ENCODE measurements at regions not wholly inside any gene's neighbourhood (a gene's known extent, or its start where the extent isn't known, plus 50 kb on each side); places are given as distances from the start of the nearest gene placed in this dataset.

DNA sequence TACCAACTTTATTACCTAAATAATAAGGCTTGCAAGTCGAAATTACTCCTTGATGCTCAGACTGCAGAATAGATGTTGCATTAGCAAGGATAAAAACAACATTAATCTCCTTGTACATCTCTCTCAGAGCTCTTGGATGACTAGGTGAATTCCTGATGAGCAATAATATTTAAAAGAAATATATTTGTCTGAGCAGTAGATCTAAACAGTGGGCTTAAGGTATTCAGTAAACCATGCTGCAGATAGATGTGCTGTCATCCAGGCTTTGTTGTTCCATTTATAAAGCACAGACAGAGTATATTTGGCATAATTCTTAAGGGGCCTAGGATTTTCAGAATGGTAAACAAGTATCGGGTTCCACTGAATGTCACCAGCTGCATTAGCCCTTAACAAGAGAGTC lies 257.1 kb downstream of the TUSC7 start:
- Histone ChIP-seq H3K4me3 (ENCODE audit: low read depth in 2 of 2, low read length in 1 of 2) (no peak overlapping the region), H3K9ac (no peak overlapping the region), H3K4me2 (no peak overlapping the region), H3K27ac (ENCODE audit: low read depth in 2 of 2, low read length in 1 of 2) (no peak overlapping the region), H3K9me2 (no peaks in the 10 kb centered on the region), H3K36me3 (replicated peaks in 1 of 2; ENCODE audit: control insufficient read depth in 1 of 2, insufficient read depth in 2 of 2, low read length in 1 of 2) (no peaks in the 10 kb centered on the region), H3K4me1 (ENCODE audit: control insufficient read depth in 1 of 2, insufficient read depth in 2 of 2, low read depth in 1 of 2, low read length in 1 of 2) (peaks cover 0 to 3% of the 10 kb centered on the region in 2 experiments; a peak in 2 of 4 replicates), H3F3A (replicated peaks; ENCODE audit: insufficient read depth) (peaks cover 5% of the 10 kb centered on the region), H3K79me2 (ENCODE audit: insufficient read depth) (no peaks in the 10 kb centered on the region), H2AFZ (ENCODE audit: low read depth) (no peak overlapping the region), H4K20me1 (ENCODE audit: insufficient read depth) (no peaks in the 10 kb centered on the region), H3K9me3 (no peaks in the 10 kb centered on the region), H3K27me3 (ENCODE audit: insufficient read depth) (no peaks in the 10 kb centered on the region)
- POLR2A ChIA-PET: no interaction called here
- DNase-seq: no peak
- WGBS (ENCODE audit: low lambda C conversion rate): 72% methylated on average over 2 of the region's 2 CpGs
- no peak for TF ChIP-seq TAF1 (IDR thresholded peaks at IDR 0.05; ENCODE audit: borderline replicate concordance, low read depth, low read length)
- 0 out of 2 replicates have a peak, but pooled peaks have one; percentile 31 for TF ChIP-seq JUND (IDR thresholded peaks at IDR 0.05)
- TF ChIP-seq TCF12 (IDR thresholded peaks at IDR 0.05): no peak
- TF ChIP-seq POLR2AphosphoS5 (IDR thresholded peaks at IDR 0.05; ENCODE audit: low read depth, low read length): no peak
- TF ChIP-seq, protein P1, sequence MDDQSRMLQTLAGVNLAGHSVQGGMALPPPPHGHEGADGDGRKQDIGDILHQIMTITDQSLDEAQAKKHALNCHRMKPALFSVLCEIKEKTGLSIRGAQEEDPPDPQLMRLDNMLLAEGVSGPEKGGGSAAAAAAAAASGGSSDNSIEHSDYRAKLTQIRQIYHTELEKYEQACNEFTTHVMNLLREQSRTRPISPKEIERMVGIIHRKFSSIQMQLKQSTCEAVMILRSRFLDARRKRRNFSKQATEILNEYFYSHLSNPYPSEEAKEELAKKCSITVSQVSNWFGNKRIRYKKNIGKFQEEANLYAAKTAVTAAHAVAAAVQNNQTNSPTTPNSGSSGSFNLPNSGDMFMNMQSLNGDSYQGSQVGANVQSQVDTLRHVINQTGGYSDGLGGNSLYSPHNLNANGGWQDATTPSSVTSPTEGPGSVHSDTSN (IDR thresholded peaks at IDR 0.05): peak; percentile 61
- TF ChIP-seq CHD2 (IDR thresholded peaks at IDR 0.05; ENCODE audit: low read length, partially characterized antibody): no peak
- TF ChIP-seq TEAD4 (IDR thresholded peaks at IDR 0.05; ENCODE audit: borderline replicate concordance, insufficient read depth): no peak
- TF ChIP-seq MEF2A (IDR thresholded peaks at IDR 0.05; ENCODE audit: borderline replicate concordance, low read depth): no peak
- TF ChIP-seq, protein P2, sequence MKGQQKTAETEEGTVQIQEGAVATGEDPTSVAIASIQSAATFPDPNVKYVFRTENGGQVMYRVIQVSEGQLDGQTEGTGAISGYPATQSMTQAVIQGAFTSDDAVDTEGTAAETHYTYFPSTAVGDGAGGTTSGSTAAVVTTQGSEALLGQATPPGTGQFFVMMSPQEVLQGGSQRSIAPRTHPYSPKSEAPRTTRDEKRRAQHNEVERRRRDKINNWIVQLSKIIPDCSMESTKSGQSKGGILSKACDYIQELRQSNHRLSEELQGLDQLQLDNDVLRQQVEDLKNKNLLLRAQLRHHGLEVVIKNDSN (IDR thresholded peaks at IDR 0.05; ENCODE audit: borderline replicate concordance, low read depth): no peak
- no peak for TF ChIP-seq SIN3A (IDR thresholded peaks at IDR 0.05; ENCODE audit: borderline replicate concordance, low read depth, low read length)
- TF ChIP-seq SMC3 (IDR thresholded peaks at IDR 0.05; ENCODE audit: low read depth, low read length): no peak
- no peak for TF ChIP-seq EP300 (IDR thresholded peaks at IDR 0.05; ENCODE audit: borderline replicate concordance in 1 of 2, low read depth in 1 of 2, low read length in 1 of 2)
- no peak for TF ChIP-seq FOSL2 (IDR thresholded peaks at IDR 0.05; ENCODE audit: borderline replicate concordance, low read depth)
- TF ChIP-seq, protein P3, sequence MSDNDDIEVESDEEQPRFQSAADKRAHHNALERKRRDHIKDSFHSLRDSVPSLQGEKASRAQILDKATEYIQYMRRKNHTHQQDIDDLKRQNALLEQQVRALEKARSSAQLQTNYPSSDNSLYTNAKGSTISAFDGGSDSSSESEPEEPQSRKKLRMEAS (IDR thresholded peaks at IDR 0.05; ENCODE audit: low read depth): no peak
- CTCF ChIA-PET: interaction anchor here (0.9 to 1.0 kb wide), 2 partner anchors 10 to 196 kb away, joined by 3 read pairs; no protein-coding TSS in a partner anchor

DNA sequence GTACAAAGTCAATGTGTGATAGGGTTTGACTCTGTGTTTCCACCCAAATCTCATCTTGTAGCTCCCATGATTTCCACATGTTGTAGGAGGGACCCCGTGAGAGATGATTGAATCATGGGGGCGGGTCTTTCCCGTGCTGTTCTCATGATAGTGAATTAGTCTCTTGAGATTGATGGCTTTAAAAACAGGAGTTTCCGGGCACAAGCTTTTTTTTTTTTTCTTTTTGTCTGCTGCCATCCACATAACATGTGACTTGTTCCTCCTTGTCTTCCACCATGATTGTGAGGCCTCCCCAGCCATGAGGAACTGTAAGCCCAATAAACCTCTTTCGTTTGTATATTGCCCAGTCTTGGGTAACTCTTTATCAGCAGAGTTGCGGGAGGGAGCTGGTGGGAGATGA lies 259.6 kb downstream of the TUSC7 start:
- H3K4me1 ChIP-seq (ENCODE audit: control insufficient read depth in 1 of 2, insufficient read depth in 2 of 2, low read depth in 1 of 2, low read length in 1 of 2): peaks cover 0 to 18% of the 10 kb centered on the region in 2 experiments; a peak in 2 of 4 replicates
- ChIA-PET POLR2A (no interaction called here), CTCF (interaction anchor here (0.6 kb wide), 1 partner anchor 39 kb away, joined by 3 read pairs; no protein-coding TSS in a partner anchor)
- H3K9me2 ChIP-seq: no peaks in the 10 kb centered on the region
- H3K36me3 ChIP-seq (replicated peaks in 1 of 2; ENCODE audit: control insufficient read depth in 1 of 2, insufficient read depth in 2 of 2, low read length in 1 of 2): no peaks in the 10 kb centered on the region
- no peaks in the 10 kb centered on the region for H3K27me3 ChIP-seq (ENCODE audit: insufficient read depth)
- H3K79me2 ChIP-seq (ENCODE audit: insufficient read depth): no peaks in the 10 kb centered on the region
- no peaks in the 10 kb centered on the region for H3K9me3 ChIP-seq
- no peak overlapping the region for H3K9ac ChIP-seq
- H3K4me3 ChIP-seq (ENCODE audit: low read depth in 2 of 2, low read length in 1 of 2): no peak overlapping the region
- no peaks in the 10 kb centered on the region for H4K20me1 ChIP-seq (ENCODE audit: insufficient read depth)
- no peak for DNase-seq
- no peak overlapping the region for H2AFZ ChIP-seq (ENCODE audit: low read depth)
- peaks cover 5% of the 10 kb centered on the region for H3F3A ChIP-seq (replicated peaks; ENCODE audit: insufficient read depth)
- no peak overlapping the region for H3K4me2 ChIP-seq
- H3K27ac ChIP-seq (ENCODE audit: low read depth in 2 of 2, low read length in 1 of 2): no peak overlapping the region
- TF ChIP-seq EZH2phosphoT487 (IDR thresholded peaks at IDR 0.05; ENCODE audit: borderline replicate concordance, low read depth): no peak
- no peak for TF ChIP-seq POLR2AphosphoS5 (IDR thresholded peaks at IDR 0.05; ENCODE audit: low read depth, low read length)
- TF ChIP-seq, protein P4, sequence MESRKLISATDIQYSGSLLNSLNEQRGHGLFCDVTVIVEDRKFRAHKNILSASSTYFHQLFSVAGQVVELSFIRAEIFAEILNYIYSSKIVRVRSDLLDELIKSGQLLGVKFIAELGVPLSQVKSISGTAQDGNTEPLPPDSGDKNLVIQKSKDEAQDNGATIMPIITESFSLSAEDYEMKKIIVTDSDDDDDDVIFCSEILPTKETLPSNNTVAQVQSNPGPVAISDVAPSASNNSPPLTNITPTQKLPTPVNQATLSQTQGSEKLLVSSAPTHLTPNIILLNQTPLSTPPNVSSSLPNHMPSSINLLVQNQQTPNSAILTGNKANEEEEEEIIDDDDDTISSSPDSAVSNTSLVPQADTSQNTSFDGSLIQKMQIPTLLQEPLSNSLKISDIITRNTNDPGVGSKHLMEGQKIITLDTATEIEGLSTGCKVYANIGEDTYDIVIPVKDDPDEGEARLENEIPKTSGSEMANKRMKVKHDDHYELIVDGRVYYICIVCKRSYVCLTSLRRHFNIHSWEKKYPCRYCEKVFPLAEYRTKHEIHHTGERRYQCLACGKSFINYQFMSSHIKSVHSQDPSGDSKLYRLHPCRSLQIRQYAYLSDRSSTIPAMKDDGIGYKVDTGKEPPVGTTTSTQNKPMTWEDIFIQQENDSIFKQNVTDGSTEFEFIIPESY (IDR thresholded peaks at IDR 0.05; ENCODE audit: borderline replicate concordance, low read depth): no peak
- no peak for TF ChIP-seq MXI1 (IDR thresholded peaks at IDR 0.05; ENCODE audit: low read depth, low read length)
- no peak for TF ChIP-seq YY1 (IDR thresholded peaks at IDR 0.05; ENCODE audit: low read depth)
- no peak for TF ChIP-seq FOXM1 (IDR thresholded peaks at IDR 0.05; ENCODE audit: low read depth)
- TF ChIP-seq TCF12 (IDR thresholded peaks at IDR 0.05): no peak
- TF ChIP-seq EP300 (IDR thresholded peaks at IDR 0.05; ENCODE audit: borderline replicate concordance in 1 of 2, low read depth in 1 of 2, low read length in 1 of 2): no peak
- TF ChIP-seq NRF1 (IDR thresholded peaks at IDR 0.05; ENCODE audit: low read depth, low read length): no peak
- 77% methylated on average over 6 of the region's 6 CpGs for WGBS (ENCODE audit: low lambda C conversion rate)
